HepG2 (cell line): ENCODE measurements at regions not wholly inside any gene's neighbourhood (a gene's known extent, or its start where the extent isn't known, plus 50 kb on each side); places are given as distances from the start of the nearest gene placed in this dataset.

Source experiments
- HOXA3 ChIP-seq: sonication (generic); formaldehyde crosslinking; IDR thresholded peaks from 2 replicates; pipeline ENCODE4 v1.5.0; 2020; ENCODE audit warnings: missing genetic modification reagents
- IKZF4 ChIP-seq: sonication (generic); formaldehyde crosslinking; IDR thresholded peaks from 2 replicates; pipeline ENCODE4 v1.5.1; 2020; ENCODE audit warnings: borderline replicate concordance, mild to moderate bottlenecking, low read depth, missing genetic modification reagents; ENCODE audit errors: not compliant biosample characterization
- RNF2 ChIP-seq: fragments of 450-650 bp; conservative IDR thresholded peaks from 2 replicates; pipeline ENCODE4 v1.6.1; 2016; ENCODE audit warnings: low read depth
- SMC3 ChIP-seq: IDR thresholded peaks from 2 replicates; pipeline ENCODE4 v1.6.1; 2011; ENCODE audit warnings: low read length, improper control_type of control experiment
- SRSF9 ChIP-seq: fragments of 200-400 bp; formaldehyde crosslinking; IDR thresholded peaks from 2 replicates; pipeline ENCODE4 v1.6.1; 2018; ENCODE audit warnings: borderline replicate concordance, mild to moderate bottlenecking, low read depth, low read length; ENCODE audit not compliant: insufficient read depth, poor library complexity, severe bottlenecking
- YY1 ChIP-seq: IDR thresholded peaks from 2 replicates; pipeline ENCODE4 v1.6.1; 2011; ENCODE audit warnings: low read length, low read depth, moderate library complexity, mild to moderate bottlenecking; ENCODE audit not compliant: insufficient read depth, insufficient replicate concordance
- ZFP82 ChIP-seq: sonication (generic); formaldehyde crosslinking; IDR thresholded peaks from 2 replicates; pipeline ENCODE4 v1.5.1; 2020; ENCODE audit warnings: mild to moderate bottlenecking, missing genetic modification reagents, borderline replicate concordance
- ZNF232 ChIP-seq: sonication (generic); formaldehyde crosslinking; IDR thresholded peaks from 2 replicates; pipeline ENCODE4 v1.4.0; 2020; ENCODE audit warnings: missing genetic modification reagents, borderline replicate concordance
- ZNF350 ChIP-seq: sonication (generic); formaldehyde crosslinking; IDR thresholded peaks from 2 replicates; pipeline ENCODE4 v1.4.0; 2020; ENCODE audit warnings: mild to moderate bottlenecking, low read depth, missing genetic modification reagents, borderline replicate concordance
- TF ChIP-seq, protein P1 (sequence below): IDR thresholded peaks from 2 replicates; pipeline ENCODE4 v1.6.1; 2012; ENCODE audit warnings: inconsistent platforms

DNA sequence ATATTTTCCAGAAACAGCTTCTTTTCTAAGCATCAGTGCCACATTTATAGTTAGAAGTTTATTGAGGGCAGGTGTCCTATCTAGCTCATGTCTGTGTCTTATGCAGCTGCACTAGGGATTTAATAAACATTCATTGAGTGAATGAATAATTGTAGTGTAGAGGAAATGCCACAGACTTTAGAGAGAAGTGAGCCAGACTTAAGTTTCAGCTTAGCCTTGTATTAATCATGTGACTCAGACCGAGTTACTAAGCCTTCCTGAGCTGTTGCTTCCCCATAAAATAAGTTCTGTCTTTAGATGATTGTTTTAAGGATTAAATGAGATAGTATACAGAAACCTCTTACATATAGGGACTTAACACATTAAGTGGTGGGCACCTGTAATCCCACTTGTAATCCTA lies 236.1 kb upstream of the DDHD1 start:
- no peak for TF ChIP-seq ZNF232 (CRISPR knock-in tag)
- TF ChIP-seq SRSF9: no peak
- TF ChIP-seq, protein P1, sequence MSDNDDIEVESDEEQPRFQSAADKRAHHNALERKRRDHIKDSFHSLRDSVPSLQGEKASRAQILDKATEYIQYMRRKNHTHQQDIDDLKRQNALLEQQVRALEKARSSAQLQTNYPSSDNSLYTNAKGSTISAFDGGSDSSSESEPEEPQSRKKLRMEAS: no peak
- no peak for TF ChIP-seq ZNF350 (CRISPR knock-in tag)
- TF ChIP-seq YY1: no peak
- no peak for TF ChIP-seq RNF2
- TF ChIP-seq IKZF4: no peak
- TF ChIP-seq ZFP82 (CRISPR knock-in tag): no peak
- TF ChIP-seq SMC3: no peak
- TF ChIP-seq HOXA3: no peak
